Fibroblast of lung (primary cell): ENCODE measurements at regions not wholly inside any gene's neighbourhood (a gene's known extent, or its start where the extent isn't known, plus 50 kb on each side); places are given as distances from the start of the nearest gene placed in this dataset.

Experiments used
- DNase-seq, 2 donors: peaks; one replicate each; pipeline versions ENCODE4 v3.0.0 to v3.0.0-alpha.2; 2010; ENCODE audit warnings: low read depth in 2 of 2
- H2AFZ ChIP-seq: 2 replicates; pipeline ENCODE4 v1.5.1; 2012; ENCODE audit warnings: low read length, control low read depth, inconsistent platforms
- H3K27ac ChIP-seq: 2 replicates; pipeline ENCODE4 v1.5.1; 2011; ENCODE audit warnings: low read length, control low read depth; ENCODE audit not compliant: insufficient read depth
- H3K27me3 ChIP-seq: 2 replicates; pipeline ENCODE4 v1.5.1; 2011; ENCODE audit warnings: mild to moderate bottlenecking, low read length; ENCODE audit not compliant: control insufficient read depth, insufficient read depth
- H3K36me3 ChIP-seq: 2 replicates; pipeline ENCODE4 v1.5.1; 2011; ENCODE audit warnings: low read length; ENCODE audit not compliant: control insufficient read depth, insufficient read depth
- H3K4me1 ChIP-seq: 2 replicates; pipeline ENCODE4 v1.5.1; 2011; ENCODE audit warnings: low read length; ENCODE audit not compliant: control insufficient read depth, insufficient read depth; ENCODE audit errors: extremely low read depth
- H3K4me2 ChIP-seq: 2 replicates; pipeline ENCODE4 v1.5.1; 2011; ENCODE audit warnings: low read length, control low read depth; ENCODE audit not compliant: insufficient read depth; ENCODE audit errors: extremely low read depth
- H3K4me3 ChIP-seq, 4 experiments: fragments of 200-600 bp in 1 of 4; sonication (generic) in 1 of 4; replicated peaks in 1 of 4; 2 replicates each; pipeline ENCODE4 v1.5.1; 2011 to 2016; ENCODE audit warnings: low read length in 4 of 4, low read depth in 3 of 4, mild to moderate bottlenecking in 3 of 4, control low read depth in 2 of 4, inconsistent platforms in 1 of 4, mixed read lengths in 1 of 4; ENCODE audit not compliant: insufficient read depth in 1 of 4; ENCODE audit errors: control extremely low read depth in 1 of 4
- H3K79me2 ChIP-seq: 2 replicates; pipeline ENCODE4 v1.5.1; 2012; ENCODE audit warnings: mild to moderate bottlenecking, low read length, inconsistent platforms; ENCODE audit not compliant: control insufficient read depth, insufficient read depth
- H3K9ac ChIP-seq: 2 replicates; pipeline ENCODE4 v1.5.1; 2011; ENCODE audit warnings: mild to moderate bottlenecking, low read length, control low read depth; ENCODE audit not compliant: insufficient read depth
- H3K9me3 ChIP-seq: 2 replicates; pipeline ENCODE4 v1.5.1; 2012; ENCODE audit warnings: low read depth, low read length; ENCODE audit not compliant: control insufficient read depth, insufficient read depth
- H4K20me1 ChIP-seq: 2 replicates; pipeline ENCODE4 v1.5.1; 2011; ENCODE audit warnings: low read length; ENCODE audit not compliant: control insufficient read depth, insufficient read depth; ENCODE audit errors: extremely low read depth
- CTCF ChIP-seq, 2 donors: IDR thresholded peaks in 1 of 2; conservative IDR thresholded peaks in 1 of 2; 1 replicate in 1 of 2; 2 replicates in 1 of 2; pipeline ENCODE4 v1.5.1; 2011 to 2012; ENCODE audit warnings: low read length in 2 of 2, control low read depth in 1 of 2, inconsistent platforms in 1 of 2, low read depth in 1 of 2, mild to moderate bottlenecking in 1 of 2
- EZH2 ChIP-seq: IDR thresholded peaks from 2 replicates; pipeline ENCODE4 v1.5.1; 2012; ENCODE audit warnings: low read length, control low read depth, mild to moderate bottlenecking; ENCODE audit errors: missing control alignments

- no peaks in the 10 kb centered on the region for H3K79me2 ChIP-seq
- no peaks in the 10 kb centered on the region for H3K9me3 ChIP-seq
- H4K20me1 ChIP-seq: no peaks in the 10 kb centered on the region
- no peak overlapping the region for H3K27ac ChIP-seq
- no peak overlapping the region for H2AFZ ChIP-seq
- H3K9ac ChIP-seq: no peak overlapping the region
- H3K4me3 ChIP-seq: no peak overlapping the region
- no peak overlapping the region for H3K4me2 ChIP-seq
- H3K4me1 ChIP-seq: no peaks in the 10 kb centered on the region
- TF ChIP-seq EZH2: no peak
- TF ChIP-seq CTCF (conservative IDR thresholded peaks at IDR 0.05 in 1 of 2, IDR thresholded peaks at IDR 0.05 in 1 of 2; ENCODE audit: low read depth in 1 of 2, low read length in 2 of 2): no peak
- H3K27me3 ChIP-seq: no peaks in the 10 kb centered on the region
- no peak for DNase-seq
- H3K36me3 ChIP-seq: no peaks in the 10 kb centered on the region
Observed at GRCh38 chr13:86792153-86792651, 879.0 kb upstream of the SLITRK5 start.

DNA sequence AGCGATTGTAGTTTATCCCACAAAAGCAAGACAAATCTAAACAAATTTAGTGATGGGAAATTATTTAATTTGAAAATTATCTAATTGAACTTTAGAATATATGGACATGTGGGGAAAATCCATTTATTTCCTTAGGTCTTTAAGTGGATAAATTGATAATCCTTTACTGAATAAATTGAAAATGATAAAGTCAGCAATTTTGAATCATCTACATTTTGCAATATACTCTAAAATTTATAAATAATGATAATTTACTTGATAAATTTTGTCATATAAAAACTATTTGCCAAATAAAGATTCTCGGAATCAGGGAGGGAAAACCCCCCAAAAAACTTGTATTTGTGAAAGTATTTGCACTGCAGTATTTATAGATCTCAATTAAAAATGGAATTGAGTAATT lies 875.3 kb upstream of the SLITRK5 start:
- Histone ChIP-seq H3K36me3 (no peaks in the 10 kb centered on the region), H3K4me2 (no peak overlapping the region), H3K27ac (no peak overlapping the region), H3K4me1 (no peaks in the 10 kb centered on the region), H3K4me3 (no peak overlapping the region), H3K9ac (no peak overlapping the region), H3K79me2 (no peaks in the 10 kb centered on the region), H2AFZ (no peak overlapping the region), H4K20me1 (no peaks in the 10 kb centered on the region), H3K9me3 (no peaks in the 10 kb centered on the region), H3K27me3 (no peaks in the 10 kb centered on the region)
- no peak for TF ChIP-seq CTCF (conservative IDR thresholded peaks at IDR 0.05 in 1 of 2, IDR thresholded peaks at IDR 0.05 in 1 of 2; ENCODE audit: low read depth in 1 of 2, low read length in 2 of 2)
- TF ChIP-seq EZH2: no peak
- DNase-seq: no peak

DNA sequence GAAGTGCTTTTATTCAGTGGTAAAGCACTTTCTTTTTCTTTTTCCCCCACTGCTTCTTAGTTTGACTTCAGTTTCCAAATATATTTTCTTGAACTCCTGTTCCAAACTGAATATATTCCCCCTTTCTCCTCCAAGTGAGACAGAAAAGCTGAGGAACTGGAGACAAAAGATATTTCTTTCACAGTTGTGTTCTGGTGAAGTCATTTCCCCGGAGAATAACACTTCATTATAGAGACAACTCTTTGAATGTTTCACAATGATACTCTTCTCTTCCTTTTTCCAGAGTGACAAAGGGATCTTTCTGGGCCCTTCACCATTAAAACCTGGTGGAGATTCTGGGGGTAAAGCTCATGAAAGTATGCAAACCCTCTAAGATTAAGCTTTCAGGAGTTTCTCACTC lies 860.8 kb upstream of the SLITRK5 start:
- H3K79me2 ChIP-seq: no peaks in the 10 kb centered on the region
- no peak overlapping the region for H2AFZ ChIP-seq
- H3K36me3 ChIP-seq: no peaks in the 10 kb centered on the region
- DNase-seq: no peak
- H3K27me3 ChIP-seq: no peaks in the 10 kb centered on the region
- no peaks in the 10 kb centered on the region for H3K4me1 ChIP-seq
- no peak overlapping the region for H3K4me2 ChIP-seq
- H4K20me1 ChIP-seq: no peaks in the 10 kb centered on the region
- no peak overlapping the region for H3K27ac ChIP-seq
- H3K4me3 ChIP-seq: no peak overlapping the region
- TF ChIP-seq EZH2 (no peak), CTCF (conservative IDR thresholded peaks at IDR 0.05 in 1 of 2, IDR thresholded peaks at IDR 0.05 in 1 of 2; ENCODE audit: low read depth in 1 of 2, low read length in 2 of 2) (no peak)
- H3K9ac ChIP-seq: no peak overlapping the region
- no peaks in the 10 kb centered on the region for H3K9me3 ChIP-seq
